ENCODE measurements at regions not wholly inside any gene's neighbourhood (a gene's known extent, or its start where the extent isn't known, plus 50 kb on each side); places are given as distances from the start of the nearest gene placed in this dataset.
"Not testable (repeated sequence)": the region's sequence is repeated elsewhere in the genome, so short reads cannot be mapped to it uniquely, and the experiment has no call there.

DNA sequence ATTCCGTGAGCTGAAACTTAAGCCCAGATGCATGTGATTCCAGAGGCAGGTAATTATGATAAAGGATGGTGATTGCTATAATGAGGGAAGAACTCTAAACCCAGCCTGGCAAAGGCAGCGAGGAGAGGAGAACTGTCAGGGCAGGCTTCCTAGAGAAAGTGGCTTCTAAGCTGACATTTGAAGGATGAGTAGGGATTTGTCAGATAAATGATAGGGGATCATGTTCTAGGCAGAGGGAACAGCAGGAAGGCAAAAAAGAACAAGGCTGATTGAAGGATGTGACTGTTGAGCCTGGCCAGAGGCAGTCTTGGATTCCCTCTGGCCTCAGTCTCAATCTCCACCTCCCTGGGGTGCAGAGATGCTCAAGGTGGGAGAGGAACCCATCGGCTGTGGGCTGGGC is 146.4 kb upstream of the POU3F1 start:
- in situ Hi-C loops (cut with HindIII; ENCODE audit: low pct_unique_long_range_greater_than_20kb, low sequenced_read_pairs), result no loop called here
- no peak for DNase-seq (ENCODE audit: low read depth)

DNA sequence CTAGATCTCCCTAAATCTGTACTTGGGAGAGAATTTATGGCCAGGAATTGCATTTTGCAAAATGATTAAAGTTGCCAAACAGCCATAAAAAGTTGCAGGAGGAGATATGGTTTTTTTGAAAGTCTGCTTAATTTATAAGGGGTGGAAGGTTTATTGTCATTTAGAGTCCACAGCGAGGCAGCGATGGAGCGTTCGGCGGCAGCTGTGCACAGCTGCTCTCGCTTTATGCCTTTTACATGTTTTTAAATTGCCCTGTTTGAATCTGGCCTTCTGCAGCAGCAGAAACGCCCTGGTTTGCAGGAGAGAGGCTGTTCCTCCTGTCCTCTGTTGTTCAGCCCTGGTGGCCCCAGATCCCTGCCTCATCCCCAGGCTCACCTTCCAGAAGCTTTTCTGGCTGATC is 144.9 kb upstream of the POU3F1 start:
- DNase-seq (ENCODE audit: low read depth), result no peak
- in situ Hi-C loops (cut with HindIII; ENCODE audit: low pct_unique_long_range_greater_than_20kb, low sequenced_read_pairs), result no loop called here

DNA sequence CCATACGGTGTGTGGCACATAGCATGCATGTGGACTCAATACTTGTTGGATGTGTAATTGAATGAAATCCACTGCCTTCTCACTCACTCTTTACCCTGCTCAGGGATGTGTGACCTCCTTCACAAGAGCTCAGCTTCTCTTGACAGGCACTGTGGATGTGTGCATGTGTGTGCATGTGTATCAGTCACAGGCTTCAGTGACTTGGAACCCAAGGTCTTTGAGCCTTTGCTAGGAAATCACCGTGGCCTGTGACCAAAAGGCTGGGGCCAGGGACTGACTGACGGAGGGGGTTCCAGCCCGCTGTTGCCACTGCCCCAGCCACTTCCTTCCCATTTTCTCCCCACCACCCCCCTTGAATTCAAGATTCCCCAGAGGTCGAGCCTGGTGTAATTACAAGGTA is 144.4 kb upstream of the POU3F1 start:
- no peak for DNase-seq (ENCODE audit: low read depth)
- in situ Hi-C loops (cut with HindIII; ENCODE audit: low pct_unique_long_range_greater_than_20kb, low sequenced_read_pairs), result no loop called here

DNA sequence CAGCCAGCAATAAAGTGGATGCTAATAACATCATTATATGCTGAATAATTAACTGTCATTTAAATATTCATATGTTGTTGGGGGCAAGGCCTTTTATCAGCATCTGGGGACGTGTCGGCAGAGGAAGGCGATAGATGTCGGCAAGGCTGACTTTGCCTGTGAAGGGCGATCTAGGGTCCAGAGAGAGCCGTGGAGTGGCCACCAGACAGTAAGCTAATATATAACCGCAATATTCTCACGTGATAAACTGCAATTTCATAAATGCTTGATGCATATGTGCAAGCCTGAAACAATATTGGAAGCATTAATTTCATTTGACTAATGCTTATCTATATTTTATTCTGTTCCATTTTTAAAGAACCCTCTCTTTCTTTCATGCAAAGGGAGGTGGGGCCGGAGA is 141.0 kb upstream of the POU3F1 start:
- in situ Hi-C loops (cut with HindIII; ENCODE audit: low pct_unique_long_range_greater_than_20kb, low sequenced_read_pairs), result no loop called here
- DNase-seq (ENCODE audit: low read depth), result no peak

DNA sequence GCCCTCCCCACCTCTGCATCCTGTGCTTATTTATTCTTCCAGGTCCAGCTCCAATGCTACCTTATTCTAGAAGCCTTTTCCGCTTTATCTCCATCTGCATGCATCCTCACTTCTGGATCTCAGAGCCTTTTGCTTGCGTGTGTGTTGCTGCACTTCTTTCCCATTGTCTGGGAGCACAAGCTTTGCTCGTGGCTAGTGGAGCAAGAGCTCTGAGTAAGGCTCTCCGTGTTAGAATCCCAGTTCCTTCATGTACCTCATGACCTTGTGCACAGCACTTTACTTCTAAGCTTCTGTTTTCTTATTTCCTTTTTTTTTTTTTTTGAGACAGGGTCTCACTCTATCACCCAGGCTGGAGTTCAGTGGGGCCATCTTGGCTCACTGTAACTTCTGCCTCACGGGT is 140.0 kb upstream of the POU3F1 start:
- in situ Hi-C loops (cut with HindIII; ENCODE audit: low pct_unique_long_range_greater_than_20kb, low sequenced_read_pairs), result no loop called here
- DNase-seq (ENCODE audit: low read depth), result no peak

DNA sequence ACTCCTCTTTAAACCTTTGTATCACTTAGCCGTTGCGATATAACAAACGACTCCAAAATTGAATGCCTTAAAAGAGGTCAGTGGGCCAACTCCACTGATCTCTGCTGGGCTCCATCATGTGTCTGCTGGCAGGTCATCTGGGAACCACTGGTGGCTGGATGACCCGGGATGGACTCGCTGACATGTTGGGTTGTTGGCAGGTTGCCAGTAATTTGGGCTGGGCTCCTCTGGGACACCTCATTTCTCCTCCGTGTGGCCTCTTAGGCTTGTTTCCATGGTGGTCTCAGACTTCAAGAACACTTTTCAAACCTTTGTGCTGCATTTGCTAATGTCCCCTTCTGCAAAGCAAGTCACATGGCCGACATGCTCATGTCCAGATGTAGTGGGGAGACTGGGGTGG is 139.3 kb upstream of the POU3F1 start:
- no peak for DNase-seq (ENCODE audit: low read depth)
- in situ Hi-C loops (cut with HindIII; ENCODE audit: low pct_unique_long_range_greater_than_20kb, low sequenced_read_pairs), result no loop called here

DNA sequence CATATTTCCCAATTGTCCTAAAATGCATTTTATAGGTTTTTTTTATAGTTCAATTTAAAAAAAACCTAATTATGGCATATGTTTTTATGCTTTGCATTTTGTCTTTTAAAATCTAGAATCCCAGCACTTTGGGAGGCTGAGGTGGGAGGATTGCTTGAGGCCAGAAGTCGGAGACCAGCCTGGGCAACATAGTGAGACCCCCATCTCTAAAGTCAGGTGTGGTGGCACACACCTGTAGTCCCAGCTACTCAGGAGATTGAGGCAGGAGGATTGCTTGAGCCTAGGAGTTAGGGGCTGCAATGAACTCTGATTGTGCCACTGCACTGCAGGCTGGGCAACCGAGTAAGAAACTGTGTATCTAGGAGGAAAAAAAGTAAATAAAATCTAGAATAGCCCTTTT is 137.2 kb upstream of the POU3F1 start:
- in situ Hi-C loops (cut with HindIII; ENCODE audit: low pct_unique_long_range_greater_than_20kb, low sequenced_read_pairs), result no loop called here
- DNase-seq (ENCODE audit: low read depth), result no peak

DNA sequence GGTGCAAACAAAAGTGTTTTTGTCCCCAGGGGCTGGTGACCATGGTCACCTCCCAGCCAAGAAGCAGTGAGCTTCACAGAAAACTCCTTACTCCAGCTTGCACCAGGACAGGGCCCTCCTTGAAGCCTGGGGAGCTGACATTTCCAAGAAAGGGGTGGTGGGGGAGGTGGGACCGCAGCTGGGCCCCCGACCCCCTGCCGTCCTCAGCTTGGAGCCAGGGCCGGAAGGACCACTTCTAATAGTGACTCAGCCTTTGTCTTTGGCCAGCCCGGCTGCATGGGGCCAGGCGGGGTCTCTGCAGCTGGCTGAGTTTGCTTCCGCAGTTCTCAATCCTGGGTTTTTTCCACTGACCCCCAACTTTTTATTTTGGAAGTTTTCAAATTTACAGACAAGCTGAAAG is 136.5 kb upstream of the POU3F1 start:
- no peak for DNase-seq (ENCODE audit: low read depth)
- in situ Hi-C loops (cut with HindIII; ENCODE audit: low pct_unique_long_range_greater_than_20kb, low sequenced_read_pairs), result no loop called here

DNA sequence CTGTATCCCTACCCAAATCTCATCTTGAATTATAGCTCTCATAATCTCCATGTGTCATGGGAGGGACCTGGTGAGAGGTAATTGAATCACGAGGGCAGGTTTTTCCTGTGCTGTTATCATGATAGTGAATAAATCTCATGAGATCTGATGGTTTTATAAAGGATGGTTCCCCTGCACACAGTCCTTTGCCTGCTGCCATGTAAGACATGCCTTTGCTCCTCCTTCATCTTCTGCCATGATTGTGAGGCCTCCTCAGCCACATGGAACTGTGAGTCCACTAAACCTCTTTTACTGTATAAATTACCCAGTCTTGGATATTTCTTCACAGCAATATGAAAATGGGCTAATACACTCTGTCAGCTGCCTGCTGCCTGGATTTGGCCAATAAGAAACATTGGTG is 133.8 kb upstream of the POU3F1 start:
- in situ Hi-C loops (cut with HindIII; ENCODE audit: low pct_unique_long_range_greater_than_20kb, low sequenced_read_pairs); DNase-seq (ENCODE audit: low read depth): not testable (repeated sequence)

DNA sequence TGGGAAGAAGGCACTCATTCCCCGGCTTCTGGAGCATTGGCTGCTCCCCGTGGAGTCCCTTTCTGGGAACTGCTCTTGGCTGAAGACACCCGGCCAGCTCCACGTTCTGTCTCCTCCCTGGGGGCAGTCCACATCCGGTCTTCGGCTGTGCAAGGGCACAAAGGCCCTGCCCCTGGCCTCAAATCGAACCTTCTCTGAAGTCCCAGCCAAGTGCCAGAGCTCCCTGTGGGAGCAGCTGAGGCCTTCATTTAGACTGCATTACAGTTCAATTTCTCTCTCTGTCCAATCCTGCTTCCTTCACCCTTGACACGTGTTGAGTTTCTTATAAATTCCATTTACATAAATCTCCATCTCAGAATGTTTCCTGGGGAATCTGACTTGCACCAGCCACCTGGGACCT is 132.9 kb upstream of the POU3F1 start:
- no peak for DNase-seq (ENCODE audit: low read depth)

DNA sequence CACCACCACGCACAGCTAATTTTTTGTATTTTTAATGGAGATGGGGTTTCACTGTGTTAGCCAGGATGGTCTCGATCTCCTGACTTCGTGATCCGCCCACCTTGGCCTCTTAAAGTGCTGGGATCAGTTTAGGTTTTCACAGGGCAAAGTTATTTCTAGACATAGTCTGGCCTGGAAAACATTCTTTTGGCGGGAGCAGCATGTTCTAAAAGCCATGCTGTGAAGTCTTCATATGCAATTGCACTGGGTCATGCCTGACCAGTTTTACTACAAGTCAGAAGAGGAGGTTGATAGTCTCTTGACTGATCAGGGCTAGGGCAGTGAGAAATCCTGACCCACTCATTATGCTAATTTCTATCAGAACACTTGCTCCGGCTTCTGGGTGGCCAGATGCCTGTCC is 131.6 kb upstream of the POU3F1 start:
- no peak for DNase-seq (ENCODE audit: low read depth)
- in situ Hi-C loops (cut with HindIII; ENCODE audit: low pct_unique_long_range_greater_than_20kb, low sequenced_read_pairs), result no loop called here

More for the DNA sequence above, 132.9 kb upstream of the POU3F1 start:
- in situ Hi-C loops (cut with HindIII; ENCODE audit: low pct_unique_long_range_greater_than_20kb, low sequenced_read_pairs), result no loop called here

DNA sequence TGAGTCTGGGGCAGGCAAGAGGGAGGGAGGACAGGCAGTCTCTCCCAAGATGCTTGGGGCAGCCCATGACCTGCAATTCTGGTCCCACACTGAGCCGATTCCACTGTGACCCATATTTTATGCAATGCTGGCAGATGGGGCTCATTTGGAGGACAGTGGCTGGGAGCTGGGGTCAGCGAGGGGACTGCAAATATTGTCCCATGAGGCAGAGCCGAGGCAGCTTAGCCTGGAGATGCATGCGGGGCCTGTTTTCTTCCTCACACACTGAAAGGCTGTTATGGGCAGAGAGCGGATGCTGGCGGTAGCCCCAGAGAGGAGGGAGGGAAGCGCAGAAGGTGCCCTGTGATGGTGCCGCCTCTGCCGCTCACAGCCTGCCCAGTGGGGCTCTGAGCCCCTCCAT is 128.5 kb upstream of the POU3F1 start:
- in situ Hi-C loops (cut with HindIII; ENCODE audit: low pct_unique_long_range_greater_than_20kb, low sequenced_read_pairs), result no loop called here
- no peak for DNase-seq (ENCODE audit: low read depth)

DNA sequence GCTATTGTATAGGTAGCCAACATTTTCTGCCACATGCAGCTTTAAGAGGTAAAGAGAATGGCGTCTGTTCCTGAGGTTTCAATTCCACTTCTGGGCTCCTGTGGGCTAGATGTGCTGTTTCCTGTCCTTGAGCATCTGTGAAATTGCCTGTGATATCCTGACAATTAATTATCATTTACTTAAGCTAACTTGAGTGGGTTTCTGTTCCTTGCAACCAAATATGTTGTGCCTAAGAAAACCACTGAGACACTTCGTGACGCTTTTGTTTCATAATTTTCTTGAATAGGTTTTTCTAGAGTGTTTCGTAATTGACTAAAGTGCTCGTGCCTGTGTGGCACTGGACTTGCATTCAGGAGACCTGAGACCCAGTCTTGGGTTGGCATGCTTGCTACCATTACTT is 127.3 kb upstream of the POU3F1 start:
- no peak for DNase-seq (ENCODE audit: low read depth)
- in situ Hi-C loops (cut with HindIII; ENCODE audit: low pct_unique_long_range_greater_than_20kb, low sequenced_read_pairs), result no loop called here

DNA sequence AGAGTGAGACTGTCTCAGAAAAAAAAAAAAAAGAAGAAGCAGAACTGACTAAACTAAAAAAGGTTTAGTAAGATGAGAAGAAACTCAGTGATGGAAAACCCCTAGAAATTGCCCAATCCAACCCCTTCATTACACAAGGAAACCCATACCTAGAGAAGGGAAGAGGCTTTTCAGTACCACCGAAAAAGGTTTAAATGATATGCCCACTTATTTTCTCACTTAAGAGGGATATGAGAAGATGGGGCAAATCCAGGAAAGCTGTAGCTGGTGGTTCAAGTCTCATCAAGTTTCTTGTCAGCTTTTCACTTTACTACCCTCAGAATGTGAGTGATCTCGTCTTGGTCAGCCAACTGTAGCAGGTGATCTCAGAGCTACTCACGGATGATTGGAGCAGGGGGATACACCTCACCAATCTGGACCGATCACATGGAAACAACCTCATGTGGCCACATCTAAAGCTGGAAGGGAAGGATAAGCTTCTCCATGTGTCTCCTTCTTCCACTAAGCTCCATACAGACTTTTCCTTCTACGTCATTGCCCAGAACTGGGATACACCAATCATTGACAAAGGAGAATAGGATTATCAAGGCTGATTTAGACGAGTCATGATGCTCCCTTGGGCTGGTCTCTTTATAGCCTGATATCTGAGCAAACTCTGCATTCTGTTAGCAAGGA is 126.7 kb upstream of the POU3F1 start:
- in situ Hi-C loops (cut with HindIII; ENCODE audit: low pct_unique_long_range_greater_than_20kb, low sequenced_read_pairs), result no loop called here
- peak; percentile 75 for DNase-seq (ENCODE audit: low read depth)

DNA sequence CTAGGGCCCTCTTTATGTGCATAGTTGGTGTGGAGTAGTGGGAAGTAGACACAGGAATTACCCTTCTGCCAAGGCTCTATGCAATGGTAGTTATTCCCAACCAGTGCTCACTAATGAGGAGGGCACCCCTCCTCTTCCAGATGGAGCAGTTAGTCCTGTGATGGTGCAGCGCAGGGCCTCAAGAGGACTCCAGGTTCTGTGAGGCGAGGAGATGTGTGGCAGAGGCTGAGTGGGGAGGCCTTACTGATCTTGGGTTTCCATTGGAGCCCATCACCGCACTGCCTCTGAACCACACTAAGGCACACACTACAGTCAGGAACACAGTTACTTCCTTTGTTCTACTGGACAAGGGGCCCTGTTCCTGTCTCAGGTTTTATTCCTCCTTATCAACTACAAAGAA is 122.5 kb upstream of the POU3F1 start:
- no peak for DNase-seq (ENCODE audit: low read depth)
- in situ Hi-C loops (cut with HindIII; ENCODE audit: low pct_unique_long_range_greater_than_20kb, low sequenced_read_pairs), result no loop called here

DNA sequence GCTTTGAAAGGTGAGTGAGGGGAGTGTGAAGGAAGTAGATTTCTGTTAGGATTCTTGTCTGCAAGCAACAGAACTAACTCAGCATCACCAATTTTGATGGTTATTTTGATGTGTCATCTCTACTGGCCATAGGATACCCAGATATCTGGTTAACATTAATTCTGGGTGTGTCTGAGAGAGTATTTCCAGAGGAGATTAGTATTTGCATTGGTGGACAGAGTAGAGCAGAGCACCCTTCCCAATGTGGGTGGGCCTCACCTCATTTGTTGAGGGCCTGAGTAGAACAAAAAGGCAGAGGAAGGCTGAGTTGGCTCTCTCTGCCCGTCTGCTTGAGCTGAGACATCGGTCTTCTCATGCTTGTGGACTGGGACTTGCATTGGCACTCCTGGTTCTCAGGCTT is 121.8 kb upstream of the POU3F1 start:
- in situ Hi-C loops (cut with HindIII; ENCODE audit: low pct_unique_long_range_greater_than_20kb, low sequenced_read_pairs), result no loop called here
- DNase-seq (ENCODE audit: low read depth), result no peak

DNA sequence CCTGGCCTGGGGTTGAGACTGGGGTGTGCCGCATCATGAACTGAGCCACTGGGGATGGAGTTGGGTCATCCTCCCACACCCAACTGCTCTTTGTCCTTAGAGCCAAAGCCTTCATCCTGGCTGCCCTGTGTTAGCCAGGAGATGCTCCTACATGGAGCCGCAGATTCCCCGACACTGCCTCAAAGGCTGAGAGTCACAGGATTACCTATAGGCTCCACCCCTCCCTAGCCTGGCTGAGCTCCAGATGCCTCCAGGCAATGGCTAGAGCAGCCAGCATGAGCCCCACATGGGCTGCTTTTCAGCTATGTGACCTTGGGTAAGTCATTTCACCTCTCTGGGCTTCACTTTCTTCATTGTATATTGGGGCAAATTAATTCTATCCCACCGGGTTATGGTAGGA is 119.9 kb upstream of the POU3F1 start:
- no peak for DNase-seq (ENCODE audit: low read depth)
- in situ Hi-C loops (cut with HindIII; ENCODE audit: low pct_unique_long_range_greater_than_20kb, low sequenced_read_pairs), result no loop called here

DNA sequence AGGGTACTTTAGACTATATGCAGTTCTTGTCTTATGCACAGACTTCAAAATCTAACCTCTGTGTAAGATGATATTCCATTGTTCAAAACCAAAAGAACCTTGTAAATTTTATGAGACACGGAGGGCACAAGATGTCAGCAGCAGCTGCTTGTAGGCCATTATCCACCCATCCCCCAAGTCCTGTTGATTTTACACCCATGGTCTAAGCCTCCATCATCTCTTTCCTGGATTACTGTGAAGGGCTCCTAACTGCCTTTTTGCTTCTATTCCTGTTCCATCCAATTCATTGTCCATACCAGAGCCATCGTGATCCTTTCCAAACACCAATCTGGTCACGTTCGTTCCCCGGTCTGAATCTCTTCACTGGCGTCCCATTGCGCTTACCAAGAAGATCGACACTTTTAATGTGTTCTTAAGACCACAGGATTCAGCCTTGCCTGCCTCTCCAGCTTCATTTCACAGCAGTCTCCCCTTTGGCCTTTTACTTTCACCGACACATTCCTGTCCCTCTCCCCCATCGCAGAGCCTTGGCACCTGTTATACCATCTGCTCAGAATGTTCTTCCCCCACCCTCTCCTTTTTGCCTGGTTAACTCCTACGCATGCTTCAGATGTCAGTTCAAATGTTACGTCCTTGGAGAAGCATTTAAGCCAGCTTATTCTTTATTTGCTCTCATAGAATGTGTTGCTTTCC is 107.3 kb upstream of the POU3F1 start:
- in situ Hi-C loops (cut with HindIII; ENCODE audit: low pct_unique_long_range_greater_than_20kb, low sequenced_read_pairs), result no loop called here

DNA sequence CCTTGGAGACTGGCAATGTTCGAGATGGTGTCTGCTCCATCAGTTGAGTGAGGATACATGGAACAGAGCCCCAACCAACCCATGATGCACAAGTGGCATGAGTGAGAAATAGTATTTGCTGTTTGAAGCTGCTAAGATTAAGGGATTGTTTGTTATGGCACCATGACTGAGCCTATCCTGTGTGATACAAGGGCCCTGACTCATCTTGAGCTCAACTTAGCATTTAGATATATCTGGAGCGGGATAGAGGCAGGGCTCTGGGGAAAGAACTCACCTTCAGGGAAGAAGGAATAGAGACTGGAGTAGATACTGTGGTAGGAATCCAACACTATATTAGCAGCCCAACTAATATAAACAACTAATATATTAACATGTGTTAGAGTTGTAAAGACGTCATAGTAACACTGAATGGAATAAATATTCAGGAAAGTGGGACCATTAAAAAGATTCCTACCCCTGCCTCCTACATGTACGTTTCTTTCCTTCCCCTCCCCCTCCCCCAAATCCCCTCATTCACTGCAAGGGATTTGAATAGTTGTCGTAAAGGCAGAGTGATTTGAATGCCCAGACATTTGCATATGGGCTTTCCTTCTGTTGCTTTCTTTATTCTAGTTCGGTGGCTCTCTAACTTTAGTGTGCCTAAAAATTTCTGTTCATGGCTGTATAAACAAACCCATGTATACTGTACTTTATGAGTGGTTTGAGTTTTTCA is 106.6 kb upstream of the POU3F1 start:
- in situ Hi-C loops (cut with HindIII; ENCODE audit: low pct_unique_long_range_greater_than_20kb, low sequenced_read_pairs), result no loop called here
- no peak for DNase-seq (ENCODE audit: low read depth)

More for the DNA sequence above, 107.3 kb upstream of the POU3F1 start:
- DNase-seq (ENCODE audit: low read depth), result no peak
